Progenitor cell of endocrine pancreas (in vitro differentiated cells): ENCODE measurements at regions not wholly inside any gene's neighbourhood (a gene's known extent, or its start where the extent isn't known, plus 50 kb on each side); places are given as distances from the start of the nearest gene placed in this dataset.

Experiments used
- DNase-seq: peaks from one replicate; pipeline ENCODE4 v3.0.0; 2021; ENCODE audit warnings: low spot score; ENCODE audit not compliant: unreplicated experiment
- H3K27ac Mint-ChIP-seq: 2 replicates; pipeline ENCODE4 v1.8.0; 2021; ENCODE audit warnings: mild to moderate bottlenecking, moderate library complexity, mixed read lengths
- H3K27me3 Mint-ChIP-seq: 2 replicates; pipeline ENCODE4 v1.8.0; 2021; ENCODE audit warnings: mixed read lengths
- H3K36me3 Mint-ChIP-seq: 2 replicates; pipeline ENCODE4 v1.8.0; 2022; ENCODE audit warnings: mixed read lengths; ENCODE audit not compliant: insufficient read depth
- H3K4me1 Mint-ChIP-seq: 2 replicates; pipeline ENCODE4 v1.8.0; 2021; ENCODE audit warnings: low read depth, mixed read lengths
- H3K4me3 Mint-ChIP-seq: 2 replicates; pipeline ENCODE4 v1.8.0; 2021; ENCODE audit warnings: low read depth, mild to moderate bottlenecking, moderate library complexity, mixed read lengths
- H3K9me3 Mint-ChIP-seq: 2 replicates; pipeline ENCODE4 v1.8.0; 2021; ENCODE audit warnings: low read depth, mixed read lengths
- CTCF ChIP-seq: fragments of 200-600 bp; sonication (generic); IDR thresholded peaks from one replicate; pipeline ENCODE4 v1.5.0; 2021; ENCODE audit warnings: antibody characterized with exemption, mild to moderate bottlenecking; ENCODE audit not compliant: unreplicated experiment

- Mint-ChIP-seq H3K36me3 (no peaks in the 10 kb centered on the region), H3K9me3 (no peaks in the 10 kb centered on the region)
These were observed 122.4 kb downstream of the SLC16A9 start for GRCh38 chr10:59587083-59587755.

GRCh38 chr10:59586407-59586891 is 123.2 kb downstream of the SLC16A9 start:
- Mint-ChIP-seq H3K27me3 (no peaks in the 10 kb centered on the region), H3K4me1 (no peaks in the 10 kb centered on the region), H3K4me3 (no peak overlapping the region), H3K27ac (no peak overlapping the region), H3K9me3 (no peaks in the 10 kb centered on the region), H3K36me3 (no peaks in the 10 kb centered on the region)
- no peak for DNase-seq
- no peak for TF ChIP-seq CTCF

More at GRCh38 chr10:59587083-59587755, 122.4 kb downstream of the SLC16A9 start:
- no peaks in the 10 kb centered on the region for H3K27me3 Mint-ChIP-seq
- H3K4me3 Mint-ChIP-seq, result no peak overlapping the region
- TF ChIP-seq CTCF, result no peak
- DNase-seq, result no peak
- H3K4me1 Mint-ChIP-seq, result no peaks in the 10 kb centered on the region
- H3K27ac Mint-ChIP-seq, result no peak overlapping the region

- H3K4me1 Mint-ChIP-seq, result no peaks in the 10 kb centered on the region
- H3K9me3 Mint-ChIP-seq, result no peaks in the 10 kb centered on the region
- no peak for TF ChIP-seq CTCF
- H3K4me3 Mint-ChIP-seq, result no peak overlapping the region
- no peak overlapping the region for H3K27ac Mint-ChIP-seq
- DNase-seq, result no peak
- H3K27me3 Mint-ChIP-seq, result no peaks in the 10 kb centered on the region
- H3K36me3 Mint-ChIP-seq, result no peaks in the 10 kb centered on the region
These were observed 124.5 kb downstream of the SLC16A9 start for GRCh38 chr10:59585046-59585700.

GRCh38 chr10:59582780-59583179 is 126.9 kb downstream of the SLC16A9 start:
- H3K4me1 Mint-ChIP-seq, result no peaks in the 10 kb centered on the region
- H3K4me3 Mint-ChIP-seq, result no peak overlapping the region
- TF ChIP-seq CTCF, result no peak
- no peaks in the 10 kb centered on the region for H3K36me3 Mint-ChIP-seq
- no peaks in the 10 kb centered on the region for H3K9me3 Mint-ChIP-seq
- no peaks in the 10 kb centered on the region for H3K27me3 Mint-ChIP-seq
- DNase-seq, result no peak
- H3K27ac Mint-ChIP-seq, result no peak overlapping the region

GRCh38 chr10:59582058-59582457 is 127.6 kb downstream of the SLC16A9 start:
- no peak for TF ChIP-seq CTCF
- Mint-ChIP-seq H3K4me1 (no peaks in the 10 kb centered on the region), H3K4me3 (no peak overlapping the region), H3K36me3 (no peaks in the 10 kb centered on the region), H3K27ac (no peak overlapping the region), H3K27me3 (no peaks in the 10 kb centered on the region), H3K9me3 (no peaks in the 10 kb centered on the region)
- no peak for DNase-seq
